Gastrocnemius medialis (tissue), 4 donors: ENCODE measurements at regions not wholly inside any gene's neighbourhood (a gene's known extent, or its start where the extent isn't known, plus 50 kb on each side); places are given as distances from the start of the nearest gene placed in this dataset.

Experiments used
- ATAC-seq, 2 donors: fragments of 150-250 bp; one replicate each; pipeline ENCODE4 v1.9.1; 2016
- DNase-seq, 2 donors: peaks; one replicate each; pipeline ENCODE4 v3.0.0-alpha.2; 2019
- H3K27ac ChIP-seq, 4 donors: fragments of 200-600 bp; sonication (generic); 1 replicate in 1 of 4; 2 replicates in 3 of 4; pipeline ENCODE4 v1.5.1; 2016 to 2018; ENCODE audit warnings: mild to moderate bottlenecking in 2 of 4, moderate library complexity in 1 of 4
- H3K27me3 ChIP-seq, 3 donors: fragments of 200-600 bp; sonication (generic) in 2 of 3; 1 replicate in 1 of 3; 2 replicates in 2 of 3; pipeline versions ENCODE4 v1.5.1 to v1.6.0; 2016 to 2019; ENCODE audit warnings: mild to moderate bottlenecking in 1 of 3, moderate library complexity in 1 of 3
- H3K36me3 ChIP-seq, 2 donors: fragments of 200-600 bp; sonication (generic) in 1 of 2; one replicate each; pipeline ENCODE4 v1.5.1; 2017 to 2018
- H3K4me1 ChIP-seq, 2 donors: fragments of 200-600 bp; sonication (generic) in 1 of 2; one replicate each; pipeline ENCODE4 v1.5.1; 2016 to 2017; ENCODE audit warnings: mild to moderate bottlenecking in 2 of 2
- H3K4me3 ChIP-seq, 4 donors: fragments of 200-600 bp; sonication (generic) in 3 of 4; 1 replicate in 1 of 4; 2 replicates in 3 of 4; pipeline ENCODE4 v1.5.1; 2016 to 2019; ENCODE audit warnings: mild to moderate bottlenecking in 2 of 4
- H3K9me3 ChIP-seq, 3 donors: fragments of 200-600 bp; sonication (generic) in 2 of 3; 1 replicate in 1 of 3; 2 replicates in 2 of 3; pipeline ENCODE4 v1.5.1; 2016 to 2019
- POLR2A ChIP-seq, 2 donors: fragments of 450-650 bp; IDR thresholded peaks; one replicate each; pipeline ENCODE4 v1.6.1; 2017; ENCODE audit warnings: antibody characterized with exemption in 2 of 2, mild to moderate bottlenecking in 2 of 2, moderate library complexity in 2 of 2
- in situ Hi-C, 4 donors: fragments of 200-750 bp; cut with MboI; loops; one replicate each; pipeline versions ENCODE4 v1.15.0 to v1.8.0; 2017; ENCODE audit warnings: low sequenced_read_pairs in 4 of 4
- intact Hi-C: fragments of 100-400 bp; cut with DNase I; formaldehyde crosslinking; loops from one replicate; pipeline ENCODE4 v1.15.1; 2023; ENCODE audit warnings: low total_unique reads
- TF ChIP-seq, protein P1 (sequence below), 5 experiments: fragments of 450-650 bp in 3 of 5; fragments of 200-600 bp in 2 of 5; sonication (generic) in 2 of 5; IDR thresholded peaks in 4 of 5; conservative IDR thresholded peaks in 1 of 5; 1 replicate in 4 of 5; 2 replicates in 1 of 5; pipeline ENCODE4 v1.5.1; 2016 to 2019; ENCODE audit warnings: antibody characterized with exemption in 5 of 5, mild to moderate bottlenecking in 3 of 5, moderate library complexity in 3 of 5

DNA sequence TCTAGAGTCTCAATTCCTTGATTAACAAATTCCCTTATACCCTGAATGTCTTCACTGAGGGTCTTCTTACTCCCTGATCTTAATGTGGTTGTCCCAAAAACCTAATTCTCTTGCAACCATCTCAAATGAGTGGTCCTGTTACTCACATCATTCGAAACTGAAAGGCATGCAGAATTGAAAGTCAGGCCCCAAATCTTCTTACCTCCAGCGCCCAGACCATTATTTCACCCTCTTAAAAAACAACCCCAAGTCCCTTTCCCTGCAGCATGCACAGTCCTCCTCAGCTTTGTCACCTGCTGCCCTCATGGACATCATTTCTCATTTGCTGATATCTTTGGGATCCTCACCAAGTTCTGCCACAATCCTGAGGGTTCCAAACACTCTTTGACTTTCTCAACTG lies 230.1 kb downstream of the SEC16B start:
- no peak overlapping the region for H3K4me3 ChIP-seq
- no peaks in the 10 kb centered on the region for H3K9me3 ChIP-seq
- DNase-seq (no peak), ATAC-seq (no peak)
- in situ Hi-C loops = no loop called here
- H3K27me3 ChIP-seq = peaks cover 0 to 3% (median 0%) of the 10 kb centered on the region in 3 donors
- H3K4me1 ChIP-seq = no peaks in the 10 kb centered on the region
- intact Hi-C loops = no loop called here
- H3K27ac ChIP-seq = no peak overlapping the region
- TF ChIP-seq POLR2A (IDR thresholded peaks at IDR 0.05) = no peak
- TF ChIP-seq, protein P1, sequence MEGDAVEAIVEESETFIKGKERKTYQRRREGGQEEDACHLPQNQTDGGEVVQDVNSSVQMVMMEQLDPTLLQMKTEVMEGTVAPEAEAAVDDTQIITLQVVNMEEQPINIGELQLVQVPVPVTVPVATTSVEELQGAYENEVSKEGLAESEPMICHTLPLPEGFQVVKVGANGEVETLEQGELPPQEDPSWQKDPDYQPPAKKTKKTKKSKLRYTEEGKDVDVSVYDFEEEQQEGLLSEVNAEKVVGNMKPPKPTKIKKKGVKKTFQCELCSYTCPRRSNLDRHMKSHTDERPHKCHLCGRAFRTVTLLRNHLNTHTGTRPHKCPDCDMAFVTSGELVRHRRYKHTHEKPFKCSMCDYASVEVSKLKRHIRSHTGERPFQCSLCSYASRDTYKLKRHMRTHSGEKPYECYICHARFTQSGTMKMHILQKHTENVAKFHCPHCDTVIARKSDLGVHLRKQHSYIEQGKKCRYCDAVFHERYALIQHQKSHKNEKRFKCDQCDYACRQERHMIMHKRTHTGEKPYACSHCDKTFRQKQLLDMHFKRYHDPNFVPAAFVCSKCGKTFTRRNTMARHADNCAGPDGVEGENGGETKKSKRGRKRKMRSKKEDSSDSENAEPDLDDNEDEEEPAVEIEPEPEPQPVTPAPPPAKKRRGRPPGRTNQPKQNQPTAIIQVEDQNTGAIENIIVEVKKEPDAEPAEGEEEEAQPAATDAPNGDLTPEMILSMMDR (IDR thresholded peaks at IDR 0.05 in 4 of 5, conservative IDR thresholded peaks at IDR 0.05 in 1 of 5) = no peak
- no peaks in the 10 kb centered on the region for H3K36me3 ChIP-seq

DNA sequence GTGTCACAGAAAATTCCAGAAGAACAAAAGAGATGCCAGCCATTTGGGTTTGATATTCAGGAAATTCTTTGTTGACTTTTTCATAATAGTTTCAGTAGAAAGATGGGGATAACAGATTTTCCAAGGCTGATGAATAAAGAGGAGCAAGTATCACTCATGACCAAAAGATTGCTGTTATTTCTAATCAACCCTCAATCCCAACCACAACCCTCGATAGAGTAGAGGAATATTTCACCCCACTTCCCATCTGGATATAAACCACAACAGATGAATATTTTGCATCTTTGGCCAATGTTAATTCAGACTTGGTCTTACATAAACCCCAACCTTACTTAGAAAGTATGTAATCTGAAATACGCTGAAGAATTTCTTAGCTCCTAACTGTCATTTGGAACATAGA lies 232.4 kb downstream of the SEC16B start:
- Histone ChIP-seq H3K27ac (no peak overlapping the region), H3K9me3 (no peaks in the 10 kb centered on the region), H3K36me3 (no peaks in the 10 kb centered on the region), H3K4me3 (no peak overlapping the region), H3K27me3 (no peaks in the 10 kb centered on the region), H3K4me1 (no peaks in the 10 kb centered on the region)
- TF ChIP-seq, protein P1 (IDR thresholded peaks at IDR 0.05 in 4 of 5, conservative IDR thresholded peaks at IDR 0.05 in 1 of 5) = no peak
- no peak for TF ChIP-seq POLR2A (IDR thresholded peaks at IDR 0.05)
- ATAC-seq (no peak), DNase-seq (no peak)
- intact Hi-C loops = no loop called here
- in situ Hi-C loops = no loop called here

DNA sequence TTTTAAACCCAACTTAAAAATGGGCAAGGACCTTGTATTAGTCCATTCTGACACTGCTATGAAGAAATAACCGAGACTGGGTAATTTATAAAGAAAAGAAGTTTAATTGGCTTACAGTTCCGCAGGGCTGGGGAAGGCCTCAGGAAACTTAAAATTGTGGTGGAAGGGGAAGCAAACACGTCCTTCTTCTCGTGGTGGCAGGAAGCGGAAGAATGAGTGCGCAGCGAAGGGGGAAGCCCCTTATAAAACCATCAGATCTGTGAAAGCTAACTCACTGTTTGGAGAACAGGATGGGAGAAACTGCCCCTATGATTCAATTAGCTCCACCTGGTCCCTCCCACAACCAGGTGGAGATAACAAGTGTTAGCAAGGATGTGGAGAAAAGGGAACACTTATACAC lies 237.7 kb downstream of the SEC16B start:
- Histone ChIP-seq H3K9me3 (no peaks in the 10 kb centered on the region), H3K4me1 (no peaks in the 10 kb centered on the region), H3K4me3 (no peak overlapping the region), H3K36me3 (no peaks in the 10 kb centered on the region), H3K27me3 (no peaks in the 10 kb centered on the region), H3K27ac (no peak overlapping the region)
- no peak for ATAC-seq
- no peak for DNase-seq
- intact Hi-C loops = no loop called here
- in situ Hi-C loops = no loop called here
- TF ChIP-seq POLR2A (IDR thresholded peaks at IDR 0.05) = no peak
- TF ChIP-seq, protein P1 (IDR thresholded peaks at IDR 0.05 in 4 of 5, conservative IDR thresholded peaks at IDR 0.05 in 1 of 5) = no peak

DNA sequence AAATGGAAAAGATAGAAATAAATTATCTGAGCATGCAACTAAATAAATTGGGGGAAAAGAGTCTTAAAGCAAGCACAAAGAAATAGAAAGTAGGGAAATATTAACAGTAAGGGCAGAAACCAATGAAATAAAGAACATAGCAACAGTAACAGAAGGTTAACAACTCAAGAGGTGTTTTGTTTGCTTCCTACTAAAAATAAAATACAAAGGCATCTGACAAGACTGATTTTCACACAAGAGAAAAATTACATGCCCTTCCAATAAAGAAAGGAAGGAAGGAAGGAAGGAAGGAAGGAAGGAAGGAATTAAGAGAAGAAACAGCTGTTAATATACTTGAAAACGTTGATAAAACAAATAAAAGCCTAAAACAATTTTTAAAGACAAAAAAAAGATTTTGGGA lies 240.2 kb downstream of the SEC16B start:
- DNase-seq = no peak
- in situ Hi-C loops = no loop called here
- Histone ChIP-seq H3K4me3 (no peak overlapping the region), H3K9me3 (no peaks in the 10 kb centered on the region), H3K27me3 (no peaks in the 10 kb centered on the region), H3K36me3 (no peaks in the 10 kb centered on the region), H3K4me1 (no peaks in the 10 kb centered on the region), H3K27ac (no peak overlapping the region)
- intact Hi-C loops = no loop called here
- TF ChIP-seq, protein P1 (IDR thresholded peaks at IDR 0.05 in 4 of 5, conservative IDR thresholded peaks at IDR 0.05 in 1 of 5) = no peak
- TF ChIP-seq POLR2A (IDR thresholded peaks at IDR 0.05) = no peak
- ATAC-seq = no peak

DNA sequence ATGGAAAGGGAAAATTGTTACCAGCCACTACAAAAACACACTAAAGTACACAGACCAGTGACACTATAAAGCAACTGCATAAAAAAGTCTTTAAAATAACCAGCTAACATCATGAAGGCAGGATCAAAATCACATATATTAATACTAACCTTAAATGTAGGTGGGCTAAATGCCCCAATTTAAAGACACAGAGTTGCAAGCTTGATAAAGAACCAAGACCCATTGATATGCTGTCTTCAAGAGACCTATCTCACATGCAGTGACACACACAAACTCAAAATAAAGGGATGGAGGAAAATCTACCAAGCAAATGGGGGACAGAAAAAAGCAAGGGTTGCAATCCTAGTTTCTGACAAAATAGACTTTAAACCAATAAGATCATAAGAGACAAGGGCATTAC lies 246.3 kb downstream of the SEC16B start:
- Histone ChIP-seq H3K4me3 (no peak overlapping the region), H3K27ac (no peak overlapping the region), H3K27me3 (no peaks in the 10 kb centered on the region), H3K36me3 (no peaks in the 10 kb centered on the region), H3K9me3 (no peaks in the 10 kb centered on the region), H3K4me1 (no peaks in the 10 kb centered on the region)
- ATAC-seq = no peak
- no peak for DNase-seq
- intact Hi-C loops (no loop called here), in situ Hi-C loops (no loop called here)
- TF ChIP-seq, protein P1 (IDR thresholded peaks at IDR 0.05 in 4 of 5, conservative IDR thresholded peaks at IDR 0.05 in 1 of 5) = no peak
- TF ChIP-seq POLR2A (IDR thresholded peaks at IDR 0.05) = no peak
